H9 (cell line): ENCODE measurements at regions not wholly inside any gene's neighbourhood (a gene's known extent, or its start where the extent isn't known, plus 50 kb on each side); places are given as distances from the start of the nearest gene placed in this dataset.

Experiments used
- DNase-seq: peaks from one replicate; pipeline ENCODE4 v3.0.0-alpha.2; 2017
- H2AFZ ChIP-seq: one replicate; pipeline ENCODE4 v1.6.1; 2013; ENCODE audit warnings: mild to moderate bottlenecking, low read length, control low read depth, moderate library complexity
- H2AK5ac ChIP-seq: 2 replicates; pipeline ENCODE4 v1.6.1; 2013; ENCODE audit warnings: low read length, control low read depth, mixed read lengths; ENCODE audit not compliant: insufficient read length
- H2BK120ac ChIP-seq: one replicate; pipeline ENCODE4 v1.6.1; 2013; ENCODE audit warnings: low read depth, mild to moderate bottlenecking, low read length, control low read depth, inconsistent platforms; ENCODE audit not compliant: poor library complexity, severe bottlenecking
- H2BK12ac ChIP-seq: 2 replicates; pipeline ENCODE4 v1.6.1; 2013; ENCODE audit warnings: low read length, control low read depth, mixed read lengths, low read depth; ENCODE audit not compliant: insufficient read length
- H2BK15ac ChIP-seq: 2 replicates; pipeline ENCODE4 v1.6.1; 2013; ENCODE audit warnings: low read depth, low read length, control low read depth
- H2BK20ac ChIP-seq: one replicate; pipeline ENCODE4 v1.6.1; 2013; ENCODE audit warnings: low read depth, mild to moderate bottlenecking, low read length, control low read depth, inconsistent platforms; ENCODE audit not compliant: poor library complexity, severe bottlenecking
- H2BK5ac ChIP-seq: 2 replicates; pipeline ENCODE4 v1.6.1; 2013; ENCODE audit warnings: low read length, control low read depth, mixed read lengths; ENCODE audit not compliant: insufficient read length
- H3K14ac ChIP-seq: 2 replicates; pipeline ENCODE4 v1.6.1; 2013; ENCODE audit warnings: low read length, control low read depth; ENCODE audit not compliant: insufficient read depth
- H3K18ac ChIP-seq: 2 replicates; pipeline ENCODE4 v1.6.1; 2013; ENCODE audit warnings: low read depth, mild to moderate bottlenecking, mixed read lengths, low read length, control low read depth; ENCODE audit not compliant: insufficient read length
- H3K23ac ChIP-seq: 2 replicates; pipeline ENCODE4 v1.6.1; 2013; ENCODE audit warnings: low read length, control low read depth, mixed read lengths, low read depth; ENCODE audit not compliant: insufficient read length
- H3K23me2 ChIP-seq: 2 replicates; pipeline ENCODE4 v1.6.1; 2013; ENCODE audit warnings: low read depth, mild to moderate bottlenecking, mixed read lengths, low read length, control low read depth; ENCODE audit not compliant: insufficient read length, poor library complexity, severe bottlenecking
- H3K27ac ChIP-seq: 2 replicates; pipeline ENCODE4 v1.5.1; 2013; ENCODE audit warnings: low read length, control low read depth, mixed read lengths, low read depth; ENCODE audit not compliant: insufficient read length
- H3K27me3 ChIP-seq: 2 replicates; pipeline ENCODE4 v1.6.1; 2013; ENCODE audit warnings: low read length, control low read depth, inconsistent platforms; ENCODE audit not compliant: insufficient read depth
- H3K4ac ChIP-seq: 2 replicates; pipeline ENCODE4 v1.6.1; 2013; ENCODE audit warnings: low read depth, mild to moderate bottlenecking, control low read depth, inconsistent platforms, low read length, moderate library complexity
- H3K4me1 ChIP-seq: 2 replicates; pipeline ENCODE4 v1.6.1; 2013; ENCODE audit warnings: low read length, control low read depth, inconsistent platforms; ENCODE audit not compliant: insufficient read depth
- H3K4me2 ChIP-seq: 2 replicates; pipeline ENCODE4 v1.6.1; 2013; ENCODE audit warnings: low read length, control low read depth, mixed read lengths; ENCODE audit not compliant: insufficient read length, insufficient read depth
- H3K56ac ChIP-seq: 2 replicates; pipeline ENCODE4 v1.6.1; 2013; ENCODE audit warnings: low read depth, mild to moderate bottlenecking, mixed read lengths, low read length, control low read depth; ENCODE audit not compliant: insufficient read length
- H3K79me1 ChIP-seq: 2 replicates; pipeline ENCODE4 v1.6.1; 2013; ENCODE audit warnings: low read depth, mild to moderate bottlenecking, moderate library complexity, low read length, control low read depth, inconsistent platforms; ENCODE audit not compliant: insufficient read depth, poor library complexity, severe bottlenecking
- H3K79me2 ChIP-seq: 2 replicates; pipeline ENCODE4 v1.6.1; 2013; ENCODE audit warnings: low read length, control low read depth, inconsistent platforms; ENCODE audit not compliant: insufficient read depth
- H3K9ac ChIP-seq: 2 replicates; pipeline ENCODE4 v1.6.1; 2013; ENCODE audit warnings: low read length, control low read depth, mixed read lengths; ENCODE audit not compliant: insufficient read length; ENCODE audit errors: extremely low read depth
- H3K9me3 ChIP-seq: one replicate; pipeline ENCODE4 v1.6.1; 2013; ENCODE audit warnings: low read depth, low read length, inconsistent platforms; ENCODE audit not compliant: control insufficient read depth
- H3T11ph ChIP-seq: one replicate; pipeline ENCODE4 v1.6.1; 2013; ENCODE audit warnings: mild to moderate bottlenecking, low read length, control low read depth, inconsistent platforms
- H4K20me1 ChIP-seq: one replicate; pipeline ENCODE4 v1.6.1; 2013; ENCODE audit not compliant: control insufficient read depth, insufficient read length, insufficient read depth
- H4K5ac ChIP-seq: 2 replicates; pipeline ENCODE4 v1.6.1; 2013; ENCODE audit warnings: low read depth, mild to moderate bottlenecking, mixed read lengths, low read length, control low read depth; ENCODE audit not compliant: insufficient read length
- H4K8ac ChIP-seq: replicated peaks from 2 replicates; pipeline ENCODE4 v1.6.1; 2013; ENCODE audit warnings: low read length, control low read depth, mixed read lengths, low read depth; ENCODE audit not compliant: insufficient read length
- H4K91ac ChIP-seq: 2 replicates; pipeline ENCODE4 v1.6.1; 2013; ENCODE audit warnings: low read depth, mild to moderate bottlenecking, moderate library complexity, mixed read lengths, low read length, control low read depth; ENCODE audit not compliant: insufficient read length
- H3K27ac Mint-ChIP-seq, 3 experiments: 2 replicates in 2 of 3; 3 replicates in 1 of 3; pipeline ENCODE4 v1.8.0; 2020 to 2021; ENCODE audit warnings: mixed read lengths in 3 of 3, mild to moderate bottlenecking in 1 of 3, moderate library complexity in 1 of 3
- H3K27me3 Mint-ChIP-seq: 2 replicates; pipeline ENCODE4 v1.8.0; 2021; ENCODE audit warnings: low read depth, mild to moderate bottlenecking, moderate library complexity, mixed read lengths
- H3K36me3 Mint-ChIP-seq, 3 experiments: 2 replicates in 2 of 3; 3 replicates in 1 of 3; pipeline ENCODE4 v1.8.0; 2020 to 2021; ENCODE audit warnings: low read depth in 3 of 3, mixed read lengths in 3 of 3; ENCODE audit not compliant: insufficient read depth in 1 of 3
- H3K4me1 Mint-ChIP-seq, 2 experiments: 2 replicates each; pipeline ENCODE4 v1.8.0; 2020; ENCODE audit warnings: mixed read lengths in 2 of 2
- H3K4me3 Mint-ChIP-seq, 2 experiments: 2 replicates in 1 of 2; 3 replicates in 1 of 2; pipeline ENCODE4 v1.8.0; 2020 to 2021; ENCODE audit warnings: mild to moderate bottlenecking in 2 of 2, mixed read lengths in 2 of 2, moderate library complexity in 1 of 2
- H3K9me3 Mint-ChIP-seq, 2 experiments: 2 replicates in 1 of 2; 3 replicates in 1 of 2; pipeline ENCODE4 v1.8.0; 2020; ENCODE audit warnings: mild to moderate bottlenecking in 2 of 2, mixed read lengths in 2 of 2, moderate library complexity in 1 of 2
- CTCF ChIP-seq: fragments of 200-600 bp; sonication (generic); conservative IDR thresholded peaks from 3 replicates; pipeline ENCODE4 v1.8.0; 2021; ENCODE audit warnings: antibody characterized with exemption, mild to moderate bottlenecking
- WGBS: extraction: QIAGEN DNeasy Blood & Tissue Kit; methylation state at CpG from one replicate; pipeline ENCODE4 v1.1.7; 2013; ENCODE audit warnings: missing lambda C conversion rate, low lambda C conversion rate, mixed read lengths; ENCODE audit not compliant: insufficient read length; ENCODE audit errors: extremely low coverage; 5-methylcytosine and 5-hydroxymethylcytosine counted together

- no peaks in the 10 kb centered on the region for H3K23me2 ChIP-seq
- no peak overlapping the region for H3K4me2 ChIP-seq
- no peaks in the 10 kb centered on the region for H3K79me2 ChIP-seq
- no peak overlapping the region for H3T11ph ChIP-seq
- H3K14ac ChIP-seq: no peak overlapping the region; the same call in 1 of the 2 replicates
- no peak overlapping the region for H2BK12ac ChIP-seq
- H3K4me3 Mint-ChIP-seq: no peak overlapping the region
- H3K36me3 Mint-ChIP-seq: 0 out of 7 replicates have a peak, but pooled peaks cover 0 to 2% (median 0%) of the 10 kb centered on the region in 3 experiments
- H4K5ac ChIP-seq: no peak overlapping the region
- WGBS: no CpG with 5 or more reads among the region's 19 CpGs
- H3K9ac ChIP-seq: no peak overlapping the region
- H3K4me1 Mint-ChIP-seq: peaks cover 9% of the 10 kb centered on the region in 2 experiments
- no peak for TF ChIP-seq CTCF
- no peak overlapping the region for H2BK5ac ChIP-seq
- peaks cover 6% of the 10 kb centered on the region for H3K27me3 Mint-ChIP-seq
- no peak overlapping the region for H4K91ac ChIP-seq
- H2BK120ac ChIP-seq: no peak overlapping the region
- H2AK5ac ChIP-seq: no peak overlapping the region
- H2BK20ac ChIP-seq: no peak overlapping the region
- H2BK15ac ChIP-seq: no peak overlapping the region
- H4K20me1 ChIP-seq: no peaks in the 10 kb centered on the region
- H3K4me1 ChIP-seq: no peaks in the 10 kb centered on the region
- H3K9me3 ChIP-seq: no peaks in the 10 kb centered on the region
- H3K4ac ChIP-seq: no peak overlapping the region
- H3K18ac ChIP-seq: no peak overlapping the region
- H4K8ac ChIP-seq: no peak overlapping the region
- peaks cover 3 to 7% of the 10 kb centered on the region in 2 experiments; a peak in 4 of 5 replicates for H3K9me3 Mint-ChIP-seq
- H3K27ac Mint-ChIP-seq: peak overlapping the region in 1 of 3 experiments; percentile 40; a peak in 1 of 7 replicates
- no peak overlapping the region for H2AFZ ChIP-seq
- H3K23ac ChIP-seq: no peak overlapping the region
- no peak overlapping the region for H3K27ac ChIP-seq
- H3K27me3 ChIP-seq: no peaks in the 10 kb centered on the region
- DNase-seq: no peak
- no peaks in the 10 kb centered on the region for H3K79me1 ChIP-seq
- no peak overlapping the region for H3K56ac ChIP-seq
Observed at GRCh38 chr6:169955731-169956437, 204.5 kb downstream of the ERMARD start.
